ENCODE measurements at regions not wholly inside any gene's neighbourhood (a gene's known extent, or its start where the extent isn't known, plus 50 kb on each side); places are given as distances from the start of the nearest gene placed in this dataset.

DNA sequence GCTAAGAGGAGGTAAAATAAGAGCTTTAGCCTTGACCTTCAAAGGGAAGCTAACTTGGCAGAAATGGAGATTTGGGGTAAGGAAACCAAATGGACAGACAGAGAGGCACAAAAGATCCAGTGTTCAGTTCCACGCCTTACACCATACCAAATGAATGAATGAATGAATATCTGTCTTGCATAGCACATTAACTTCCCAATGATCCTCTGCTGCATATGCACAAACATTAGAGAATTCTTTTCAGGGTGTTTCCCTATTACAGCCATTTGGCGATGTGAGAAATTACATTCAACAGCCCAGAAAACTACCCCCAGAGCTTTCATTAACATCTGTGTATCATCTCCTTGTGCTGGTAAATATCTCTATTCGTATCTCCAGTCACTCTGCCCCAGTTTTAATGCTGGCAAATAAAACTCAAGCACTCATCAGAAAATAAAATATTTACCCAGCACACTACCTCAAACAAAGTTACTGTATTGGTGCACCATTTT is 1056.2 kb downstream of the SORCS3 start:
- DNase-seq (ENCODE audit: low read depth, low spot score): no peak
- no peak overlapping the region for H3K27ac ChIP-seq (ENCODE audit: control insufficient read depth, insufficient read depth, low read length)

DNA sequence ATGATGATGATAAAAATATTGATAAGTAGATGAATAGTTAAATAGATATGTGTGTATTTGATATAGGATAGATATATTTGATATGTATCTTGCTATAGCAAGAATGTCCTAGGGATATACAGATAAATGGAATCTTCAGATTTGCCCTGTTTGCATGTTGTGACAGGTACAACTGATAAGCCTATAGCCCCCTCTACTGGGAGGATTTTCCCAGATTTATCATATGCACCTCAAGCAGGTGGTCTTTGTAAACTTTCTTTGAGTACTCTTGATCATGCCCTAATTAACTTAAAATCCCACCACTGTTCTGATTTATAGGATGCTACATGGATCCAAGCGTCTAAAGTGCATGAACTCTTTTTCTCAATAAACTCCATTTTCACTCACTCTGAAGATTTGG is 1050.7 kb downstream of the SORCS3 start:
- H3K27ac ChIP-seq (ENCODE audit: control insufficient read depth, insufficient read depth, low read length): no peak overlapping the region
- H2AFZ ChIP-seq (ENCODE audit: control insufficient read depth, low read length): no peak overlapping the region
- H3K36me3 ChIP-seq (ENCODE audit: control insufficient read depth in 2 of 2, extremely low read depth in 1 of 2, insufficient read depth in 2 of 2, low read length in 2 of 2): no peaks in the 10 kb centered on the region
- dilution Hi-C loops (cut with MboI; ENCODE audit: extremely low pct_ligation_motif_present, low sequenced_read_pairs): no loop called here
- H3K4me3 ChIP-seq (ENCODE audit: control insufficient read depth in 2 of 3, extremely low read depth in 1 of 3, insufficient read depth in 2 of 3, low read depth in 1 of 3, low read length in 3 of 3): no peak overlapping the region
- H3K9me1 ChIP-seq (ENCODE audit: control insufficient read depth, extremely low read depth, insufficient read depth, low read length): no peaks in the 10 kb centered on the region
- H3K27me3 ChIP-seq (ENCODE audit: control insufficient read depth, extremely low read depth, insufficient read depth, low read length): no peaks in the 10 kb centered on the region
- no peak overlapping the region for H3K4me2 ChIP-seq (ENCODE audit: control insufficient read depth, extremely low read depth, insufficient read depth, low read depth, low read length)
- H3K9ac ChIP-seq (ENCODE audit: control insufficient read depth, extremely low read depth, insufficient read depth, low read length): no peak overlapping the region
- DNase-seq (ENCODE audit: low read depth, low spot score): no peak
- no peaks in the 10 kb centered on the region for H3K79me2 ChIP-seq (ENCODE audit: control insufficient read depth, insufficient read depth, low read length)
- H3K4me1 ChIP-seq (ENCODE audit: control insufficient read depth, extremely low read depth, insufficient read depth, low read length): no peaks in the 10 kb centered on the region
- no peaks in the 10 kb centered on the region for H4K20me1 ChIP-seq (ENCODE audit: control insufficient read depth, extremely low read depth, insufficient read depth, low read length)
- no peak for FAIRE-seq
- TF ChIP-seq, protein P1, sequence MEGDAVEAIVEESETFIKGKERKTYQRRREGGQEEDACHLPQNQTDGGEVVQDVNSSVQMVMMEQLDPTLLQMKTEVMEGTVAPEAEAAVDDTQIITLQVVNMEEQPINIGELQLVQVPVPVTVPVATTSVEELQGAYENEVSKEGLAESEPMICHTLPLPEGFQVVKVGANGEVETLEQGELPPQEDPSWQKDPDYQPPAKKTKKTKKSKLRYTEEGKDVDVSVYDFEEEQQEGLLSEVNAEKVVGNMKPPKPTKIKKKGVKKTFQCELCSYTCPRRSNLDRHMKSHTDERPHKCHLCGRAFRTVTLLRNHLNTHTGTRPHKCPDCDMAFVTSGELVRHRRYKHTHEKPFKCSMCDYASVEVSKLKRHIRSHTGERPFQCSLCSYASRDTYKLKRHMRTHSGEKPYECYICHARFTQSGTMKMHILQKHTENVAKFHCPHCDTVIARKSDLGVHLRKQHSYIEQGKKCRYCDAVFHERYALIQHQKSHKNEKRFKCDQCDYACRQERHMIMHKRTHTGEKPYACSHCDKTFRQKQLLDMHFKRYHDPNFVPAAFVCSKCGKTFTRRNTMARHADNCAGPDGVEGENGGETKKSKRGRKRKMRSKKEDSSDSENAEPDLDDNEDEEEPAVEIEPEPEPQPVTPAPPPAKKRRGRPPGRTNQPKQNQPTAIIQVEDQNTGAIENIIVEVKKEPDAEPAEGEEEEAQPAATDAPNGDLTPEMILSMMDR (optimal IDR thresholded peaks at IDR 0.05 in 1 of 3, IDR thresholded peaks at IDR 0.05 in 1 of 3, conservative IDR thresholded peaks at IDR 0.05 in 1 of 3; ENCODE audit: extremely low read depth in 1 of 3, insufficient read depth in 2 of 3, low read length in 3 of 3): no peak
- TF ChIP-seq EZH2 (IDR thresholded peaks at IDR 0.05; ENCODE audit: low read length): no peak
- no peaks in the 10 kb centered on the region for H3K9me3 ChIP-seq (ENCODE audit: control insufficient read depth, low read depth, low read length)

More for the DNA sequence above, 1056.2 kb downstream of the SORCS3 start:
- H2AFZ ChIP-seq (ENCODE audit: control insufficient read depth, low read length): no peak overlapping the region
- H3K4me2 ChIP-seq (ENCODE audit: control insufficient read depth, extremely low read depth, insufficient read depth, low read depth, low read length): no peak overlapping the region
- no peak for FAIRE-seq
- H3K27me3 ChIP-seq (ENCODE audit: control insufficient read depth, extremely low read depth, insufficient read depth, low read length): no peaks in the 10 kb centered on the region
- no peak overlapping the region for H3K4me3 ChIP-seq (ENCODE audit: control insufficient read depth in 2 of 3, extremely low read depth in 1 of 3, insufficient read depth in 2 of 3, low read depth in 1 of 3, low read length in 3 of 3)
- dilution Hi-C loops (cut with MboI; ENCODE audit: extremely low pct_ligation_motif_present, low sequenced_read_pairs): no loop called here
- no peaks in the 10 kb centered on the region for H3K4me1 ChIP-seq (ENCODE audit: control insufficient read depth, extremely low read depth, insufficient read depth, low read length)
- TF ChIP-seq, protein P1 (optimal IDR thresholded peaks at IDR 0.05 in 1 of 3, IDR thresholded peaks at IDR 0.05 in 1 of 3, conservative IDR thresholded peaks at IDR 0.05 in 1 of 3; ENCODE audit: extremely low read depth in 1 of 3, insufficient read depth in 2 of 3, low read length in 3 of 3): no peak
- TF ChIP-seq EZH2 (IDR thresholded peaks at IDR 0.05; ENCODE audit: low read length): no peak
- no peak overlapping the region for H3K9ac ChIP-seq (ENCODE audit: control insufficient read depth, extremely low read depth, insufficient read depth, low read length)
- H3K9me3 ChIP-seq (ENCODE audit: control insufficient read depth, low read depth, low read length): no peaks in the 10 kb centered on the region
- H3K36me3 ChIP-seq (ENCODE audit: control insufficient read depth in 2 of 2, extremely low read depth in 1 of 2, insufficient read depth in 2 of 2, low read length in 2 of 2): no peaks in the 10 kb centered on the region
- no peaks in the 10 kb centered on the region for H3K9me1 ChIP-seq (ENCODE audit: control insufficient read depth, extremely low read depth, insufficient read depth, low read length)
- no peaks in the 10 kb centered on the region for H3K79me2 ChIP-seq (ENCODE audit: control insufficient read depth, insufficient read depth, low read length)
- H4K20me1 ChIP-seq (ENCODE audit: control insufficient read depth, extremely low read depth, insufficient read depth, low read length): no peaks in the 10 kb centered on the region

Data from keratinocyte (primary cell).